MM.1S (cell line): ENCODE measurements at regions not wholly inside any gene's neighbourhood (a gene's known extent, or its start where the extent isn't known, plus 50 kb on each side); places are given as distances from the start of the nearest gene placed in this dataset.

ENCODE experiments used
- DNase-seq: peaks from one replicate; pipeline ENCODE4 v3.0.0-alpha.2; 2015
- H2AFZ ChIP-seq: fragments of 300-600 bp; sonication (generic); 2 replicates; pipeline ENCODE4 v1.6.0; 2016; ENCODE audit warnings: antibody characterized with exemption, low read length
- H3F3A ChIP-seq: fragments of 300-600 bp; sonication (generic); 2 replicates; pipeline ENCODE4 v1.6.1; 2016; ENCODE audit warnings: mild to moderate bottlenecking, antibody characterized with exemption, low read length, moderate library complexity, mixed read lengths; ENCODE audit not compliant: insufficient read depth
- H3K27ac ChIP-seq: fragments of 300-600 bp; sonication (generic); 2 replicates; pipeline ENCODE4 v1.5.1; 2016; ENCODE audit warnings: mild to moderate bottlenecking, low read length
- H3K27me3 ChIP-seq: fragments of 300-600 bp; sonication (generic); replicated peaks from 2 replicates; pipeline ENCODE4 v1.6.0; 2016; ENCODE audit warnings: low read length; ENCODE audit not compliant: insufficient read depth
- H3K36me3 ChIP-seq: fragments of 300-600 bp; sonication (generic); replicated peaks from 2 replicates; pipeline ENCODE4 v1.6.1; 2016; ENCODE audit warnings: mild to moderate bottlenecking, low read length, mixed read lengths; ENCODE audit not compliant: insufficient read depth
- H3K4me1 ChIP-seq: fragments of 300-600 bp; sonication (generic); 2 replicates; pipeline ENCODE4 v1.6.1; 2016; ENCODE audit warnings: low read length, mixed read lengths
- H3K4me2 ChIP-seq: fragments of 300-600 bp; sonication (generic); 2 replicates; pipeline ENCODE4 v1.6.0; 2016; ENCODE audit warnings: low read depth, low read length
- H3K4me3 ChIP-seq: fragments of 300-600 bp; sonication (generic); 2 replicates; pipeline ENCODE4 v1.5.1; 2016; ENCODE audit warnings: low read length, mixed read lengths
- H3K79me2 ChIP-seq: fragments of 300-600 bp; sonication (generic); 2 replicates; pipeline ENCODE4 v1.6.1; 2016; ENCODE audit warnings: mixed run types, low read length, mixed read lengths
- H3K9ac ChIP-seq: fragments of 300-600 bp; sonication (generic); 2 replicates; pipeline ENCODE4 v1.6.1; 2016; ENCODE audit warnings: low read length, mixed read lengths
- H3K9me2 ChIP-seq: fragments of 300-600 bp; sonication (generic); replicated peaks from 2 replicates; pipeline ENCODE4 v1.6.1; 2016; ENCODE audit warnings: mild to moderate bottlenecking, low read length, mixed read lengths; ENCODE audit not compliant: insufficient read depth
- H3K9me3 ChIP-seq: fragments of 300-600 bp; sonication (generic); replicated peaks from 2 replicates; pipeline ENCODE4 v1.6.1; 2016; ENCODE audit warnings: mild to moderate bottlenecking, low read length, mixed read lengths; ENCODE audit not compliant: insufficient read depth
- H4K20me1 ChIP-seq: fragments of 300-600 bp; sonication (generic); 2 replicates; pipeline ENCODE4 v1.6.1; 2016; ENCODE audit warnings: mild to moderate bottlenecking, low read length, moderate library complexity, mixed read lengths; ENCODE audit not compliant: insufficient read depth
- CTCF ChIP-seq: fragments of 300-600 bp; sonication (generic); IDR thresholded peaks from 2 replicates; pipeline ENCODE4 v1.5.1; 2016; ENCODE audit warnings: antibody characterized with exemption, low read length, mixed read lengths
- EZH2 ChIP-seq: fragments of 300-600 bp; sonication (generic); optimal IDR thresholded peaks from 2 replicates; pipeline ENCODE3; 2017; ENCODE audit warnings: low read depth, mild to moderate bottlenecking, antibody characterized with exemption, low read length, mixed read lengths
- EZH2phosphoT487 ChIP-seq: fragments of 300-600 bp; sonication (generic); IDR thresholded peaks from 2 replicates; pipeline ENCODE4 v1.6.1; 2018; ENCODE audit warnings: antibody characterized with exemption, low read length

DNA sequence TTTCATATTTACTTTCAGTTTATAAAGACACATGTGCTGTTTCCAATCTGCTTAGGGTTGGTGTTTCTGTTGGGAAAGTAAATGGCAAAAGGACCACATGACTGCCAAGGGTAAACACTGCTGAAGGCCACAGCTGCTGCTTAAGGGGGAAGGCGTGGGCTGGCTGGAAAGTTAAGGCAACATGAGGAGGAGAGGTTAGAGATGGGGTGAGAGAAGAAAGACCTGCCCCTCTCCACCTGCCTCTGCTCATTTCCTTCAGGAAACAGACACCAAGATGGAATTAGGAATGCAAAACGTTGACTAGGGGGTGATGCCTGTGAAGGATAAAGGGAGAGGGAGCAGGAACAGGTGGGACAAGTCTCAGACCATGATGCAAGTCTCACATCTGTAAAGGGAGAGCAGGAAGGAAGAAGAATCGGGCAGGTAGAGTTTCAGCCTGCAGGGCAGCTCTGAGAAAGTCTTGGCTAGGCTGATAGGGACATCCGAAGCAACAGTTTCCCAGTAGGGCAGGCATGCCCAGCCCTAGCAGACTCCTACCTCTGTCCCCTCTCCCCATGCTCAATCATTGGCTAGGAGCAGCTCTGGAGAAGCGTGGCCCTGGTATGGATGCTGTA is 86.0 kb downstream of the CDC42EP3 start:
- Histone ChIP-seq H3K4me3 (peak overlapping the region; percentile 45), H3K9me2 (no peaks in the 10 kb centered on the region), H3K27ac (peak overlapping the region; percentile 63; the same call in 1 of the 2 replicates), H3K79me2 (no peaks in the 10 kb centered on the region), H3F3A (peaks cover 25% of the 10 kb centered on the region), H3K36me3 (no peaks in the 10 kb centered on the region), H2AFZ (peak overlapping the region; percentile 57), H3K27me3 (no peaks in the 10 kb centered on the region), H3K9ac (peak overlapping the region; percentile 26; the same call in 1 of the 2 replicates), H3K4me1 (peaks cover 23% of the 10 kb centered on the region), H3K4me2 (peak overlapping the region; percentile 82), H3K9me3 (no peaks in the 10 kb centered on the region), H4K20me1 (no peaks in the 10 kb centered on the region)
- peak; percentile 71 for DNase-seq
- TF ChIP-seq CTCF, result no peak
- TF ChIP-seq EZH2, result no peak
- no peak for TF ChIP-seq EZH2phosphoT487

GRCh38 chr2:37585982-37586621 is 85.3 kb downstream of the CDC42EP3 start:
- no peaks in the 10 kb centered on the region for H3K27me3 ChIP-seq
- no peaks in the 10 kb centered on the region for H3K9me3 ChIP-seq
- peaks cover 23% of the 10 kb centered on the region for H3K4me1 ChIP-seq
- H3K4me2 ChIP-seq, result peak overlapping the region; percentile 82
- peak; percentile 73 for DNase-seq
- H3K9ac ChIP-seq, result no peak overlapping the region
- H3F3A ChIP-seq, result peaks cover 25% of the 10 kb centered on the region
- H3K27ac ChIP-seq, result peak overlapping the region; percentile 63; the same call in 1 of the 2 replicates
- H3K79me2 ChIP-seq, result no peaks in the 10 kb centered on the region
- peak overlapping the region; percentile 45 for H3K4me3 ChIP-seq
- TF ChIP-seq EZH2 (no peak), CTCF (0 out of 2 replicates have a peak, but pooled peaks have one; percentile 4), EZH2phosphoT487 (no peak)
- H4K20me1 ChIP-seq, result no peaks in the 10 kb centered on the region
- no peaks in the 10 kb centered on the region for H3K36me3 ChIP-seq
- no peaks in the 10 kb centered on the region for H3K9me2 ChIP-seq
- peak overlapping the region; percentile 57 for H2AFZ ChIP-seq

- Histone ChIP-seq H3K4me2 (peak overlapping the region; percentile 82), H3K4me3 (peak overlapping the region; percentile 45; the same call in 1 of the 2 replicates), H3K9ac (no peak overlapping the region), H3K9me2 (no peaks in the 10 kb centered on the region), H3K36me3 (no peaks in the 10 kb centered on the region), H3K9me3 (no peaks in the 10 kb centered on the region), H2AFZ (no peak overlapping the region), H4K20me1 (no peaks in the 10 kb centered on the region), H3K27me3 (no peaks in the 10 kb centered on the region), H3K4me1 (peaks cover 23% of the 10 kb centered on the region), H3K79me2 (no peaks in the 10 kb centered on the region), H3K27ac (no peak overlapping the region), H3F3A (peaks cover 25% of the 10 kb centered on the region)
- DNase-seq, result no peak
- no peak for TF ChIP-seq EZH2phosphoT487
- TF ChIP-seq CTCF, result no peak
- no peak for TF ChIP-seq EZH2
These were observed 84.7 kb downstream of the CDC42EP3 start for GRCh38 chr2:37586663-37587317.
